Body of pancreas (tissue), 4 donors: ENCODE measurements at regions not wholly inside any gene's neighbourhood (a gene's known extent, or its start where the extent isn't known, plus 50 kb on each side); places are given as distances from the start of the nearest gene placed in this dataset.
"Not testable (repeated sequence)": the region's sequence is repeated elsewhere in the genome, so short reads cannot be mapped to it uniquely, and the experiment has no call there.

Experiments used
- CTCF ChIP-seq, 7 experiments: fragments of 450-650 bp in 4 of 7; fragments of 200-600 bp in 3 of 7; sonication (generic) in 3 of 7; IDR thresholded peaks; one replicate each; pipeline ENCODE4 v1.5.1; 2016 to 2019; ENCODE audit warnings: antibody characterized with exemption in 7 of 7
- POLR2A ChIP-seq, 3 donors: fragments of 450-650 bp; IDR thresholded peaks; one replicate each; pipeline ENCODE4 v1.6.1; 2016; ENCODE audit warnings: antibody characterized with exemption in 3 of 3, mild to moderate bottlenecking in 2 of 3

GRCh38 chr3:81865164-81865563 is 103.7 kb upstream of the GBE1 start:
- not testable (repeated sequence) for TF ChIP-seq POLR2A, CTCF (IDR thresholded peaks at IDR 0.05)
